K562 (cell line): ENCODE measurements at regions not wholly inside any gene's neighbourhood (a gene's known extent, or its start where the extent isn't known, plus 50 kb on each side); places are given as distances from the start of the nearest gene placed in this dataset.

Experiments used
- ATAC-seq: fragments of 200-7000 bp; cut with Tn5 transposase; 3 replicates; pipeline ENCODE4 v1.9.1; 2020; ENCODE audit warnings: moderate library complexity
- BruUV-seq: library from RNA; stranded (reverse); fragments of 400-500 nt; replicated peaks from 2 replicates; lab custom pipeline; 2021; lab: Mats Ljungman, UMichigan
- CTCF ChIA-PET: fragments of 300-600 bp; formaldehyde crosslinking; extraction: SDS; loops from one replicate; lab custom pipeline; 2021; ENCODE audit warnings: low intra/inter-chr PET ratio; lab: Yijun Ruan, JAX
- POLR2A ChIA-PET: fragments of 300-600, 350-650 bp; sonication (Branson Sonifier 250); formaldehyde crosslinking; extraction: SDS; loops from one replicate; lab custom pipeline; 2021; ENCODE audit warnings: antibody characterized with exemption, inconsistent platforms; lab: Yijun Ruan, JAX
- DNase-seq, 4 experiments: peaks; one replicate each; pipeline versions ENCODE4 v3.0.0 to v3.0.0-alpha.2; 2011 to 2018; ENCODE audit warnings: low spot score in 3 of 4, mixed read lengths in 3 of 4; ENCODE audit errors: extremely low read depth in 1 of 4
- FAIRE-seq: peaks from 2 replicates; lab custom pipeline; 2011; peaks lifted over from hg19 to GRCh38; lab: Jason Lieb, UNC
- H2AFZ ChIP-seq: 2 replicates; pipeline ENCODE4 v1.6.0; 2011; ENCODE audit warnings: low read depth, low read length, control low read depth, inconsistent platforms
- H3K27ac ChIP-seq: fragments of 200-600 bp; 3 replicates; pipeline ENCODE4 v1.8.0; 2011; ENCODE audit warnings: low read depth, mild to moderate bottlenecking, control low read depth, inconsistent platforms, low read length, moderate library complexity, mixed read lengths; ENCODE audit errors: extremely low read depth
- H3K27me3 ChIP-seq, 2 experiments: fragments of 300-600 bp in 1 of 2; 2 replicates in 1 of 2; 3 replicates in 1 of 2; pipeline versions ENCODE4 v1.6.0 to v1.8.0; 2011; ENCODE audit warnings: inconsistent platforms in 2 of 2, low read length in 2 of 2, mild to moderate bottlenecking in 1 of 2, mixed read lengths in 1 of 2, moderate library complexity in 1 of 2; ENCODE audit not compliant: control insufficient read depth in 2 of 2, insufficient read depth in 2 of 2
- H3K36me3 ChIP-seq: fragments of 300-600 bp; 3 replicates; pipeline ENCODE4 v1.8.0; 2011; ENCODE audit warnings: mild to moderate bottlenecking, low read length, inconsistent platforms; ENCODE audit not compliant: control insufficient read depth, insufficient read depth
- H3K4me1 ChIP-seq, 2 experiments: fragments of 200-600 bp in 1 of 2; replicated peaks in 1 of 2; 2 replicates in 1 of 2; 3 replicates in 1 of 2; pipeline versions ENCODE4 v1.5.1 to v1.8.0; 2011; ENCODE audit warnings: inconsistent platforms in 2 of 2, low read length in 2 of 2, mild to moderate bottlenecking in 1 of 2, mixed read lengths in 1 of 2, moderate library complexity in 1 of 2; ENCODE audit not compliant: control insufficient read depth in 2 of 2, insufficient read depth in 2 of 2
- H3K4me2 ChIP-seq: 2 replicates; pipeline ENCODE4 v1.6.1; 2011; ENCODE audit warnings: low read length, control low read depth, inconsistent platforms, mixed read lengths; ENCODE audit not compliant: insufficient read depth
- H3K4me3 ChIP-seq: fragments of 200-600 bp; sonication (generic), shearing (Covaris generic); 2 replicates; pipeline ENCODE4 v1.5.1; 2016; ENCODE audit warnings: control low read depth, inconsistent platforms
- H3K79me2 ChIP-seq: fragments of 200-600 bp; 3 replicates; pipeline ENCODE4 v1.8.0; 2011; ENCODE audit warnings: low read length, inconsistent platforms; ENCODE audit not compliant: control insufficient read depth, insufficient read depth
- H3K9ac ChIP-seq, 2 experiments: 2 replicates each; pipeline versions ENCODE4 v1.6.0 to v1.6.1; 2011; ENCODE audit warnings: low read depth in 2 of 2, low read length in 2 of 2, control low read depth in 1 of 2, inconsistent platforms in 1 of 2, mild to moderate bottlenecking in 1 of 2, mixed read lengths in 1 of 2; ENCODE audit not compliant: insufficient read depth in 1 of 2
- H3K9me1 ChIP-seq: one replicate; pipeline ENCODE4 v1.6.0; 2011; ENCODE audit warnings: inconsistent platforms, mild to moderate bottlenecking, low read length, moderate library complexity; ENCODE audit not compliant: control insufficient read depth, insufficient read depth
- H3K9me3 ChIP-seq: replicated peaks from 2 replicates; pipeline ENCODE4 v1.5.1; 2011; ENCODE audit warnings: low read depth, low read length, inconsistent platforms; ENCODE audit not compliant: control insufficient read depth, insufficient read depth
- H4K20me1 ChIP-seq: replicated peaks from 2 replicates; pipeline ENCODE4 v1.6.1; 2011; ENCODE audit warnings: low read length, inconsistent platforms, mixed read lengths; ENCODE audit not compliant: control insufficient read depth, insufficient read depth
- ARID1B ChIP-seq: fragments of 450-650 bp; IDR thresholded peaks from 2 replicates; pipeline ENCODE4 v1.6.1; 2016; ENCODE audit warnings: antibody characterized with exemption, mild to moderate bottlenecking, inconsistent platforms
- BRCA1 ChIP-seq, 2 experiments: fragments of 450-650 bp in 1 of 2; sonication (generic) in 1 of 2; formaldehyde crosslinking in 1 of 2; IDR thresholded peaks; 2 replicates each; pipeline versions ENCODE4 v1.5.0 to v1.6.1; 2017 to 2020; ENCODE audit warnings: mild to moderate bottlenecking in 1 of 2, missing genetic modification reagents in 1 of 2
- CBFA2T2 ChIP-seq: fragments of 450-650 bp; conservative IDR thresholded peaks from 2 replicates; pipeline ENCODE4 v1.6.1; 2017; ENCODE audit warnings: mild to moderate bottlenecking
- CBFA2T3 ChIP-seq: fragments of 450-650 bp; IDR thresholded peaks from 2 replicates; pipeline ENCODE4 v1.6.1; 2017
- DMBX1 ChIP-seq: fragments of 250-450 bp; sonication (Bioruptor Pico); IDR thresholded peaks from 2 replicates; pipeline ENCODE4 v1.8.0; 2022; ENCODE audit warnings: inconsistent platforms, mild to moderate bottlenecking, moderate library complexity, borderline replicate concordance
- ESRRA ChIP-seq: fragments of 450-650 bp; IDR thresholded peaks from 2 replicates; pipeline ENCODE4 v1.6.1; 2014; ENCODE audit warnings: low read depth, mild to moderate bottlenecking, moderate library complexity, borderline replicate concordance
- HSF4 ChIP-seq: fragments of 250-450 bp; sonication (Bioruptor Pico); IDR thresholded peaks from 2 replicates; pipeline ENCODE4 v2.1.2; 2022; ENCODE audit warnings: mild to moderate bottlenecking, moderate library complexity, borderline replicate concordance
- MEIS2 ChIP-seq: fragments of 450-650 bp; IDR thresholded peaks from 2 replicates; pipeline ENCODE4 v1.6.1; 2014; ENCODE audit warnings: mild to moderate bottlenecking; ENCODE audit not compliant: partially characterized antibody
- NUFIP1 ChIP-seq: fragments of 450-650 bp; IDR thresholded peaks from 2 replicates; pipeline ENCODE4 v1.6.1; 2018; ENCODE audit not compliant: partially characterized antibody
- SAFB2 ChIP-seq: fragments of 200-400 bp; formaldehyde crosslinking; IDR thresholded peaks from 2 replicates; pipeline ENCODE4 v1.6.1; 2018; ENCODE audit warnings: borderline replicate concordance, low read length, low read depth, moderate library complexity; ENCODE audit not compliant: severe bottlenecking
- SRF ChIP-seq, 2 experiments: fragments of 250-450, 450-650 bp in 1 of 2; sonication (Bioruptor Pico) in 1 of 2; sonication (generic) in 1 of 2; formaldehyde crosslinking; IDR thresholded peaks; 2 replicates each; pipeline versions ENCODE4 v1.5.0 to v1.5.1; 2020 to 2022; ENCODE audit warnings: mild to moderate bottlenecking in 1 of 2, missing genetic modification reagents in 1 of 2
- TAL1 ChIP-seq: fragments of 450-650 bp; IDR thresholded peaks from 2 replicates; pipeline ENCODE4 v1.6.1; 2016; ENCODE audit warnings: mild to moderate bottlenecking
- TCF3 ChIP-seq: sonication (generic); formaldehyde crosslinking; IDR thresholded peaks from 2 replicates; pipeline ENCODE4 v1.4.0; 2020; ENCODE audit warnings: mild to moderate bottlenecking, missing genetic modification reagents
- TCF7 ChIP-seq: sonication (generic); IDR thresholded peaks from 2 replicates; pipeline ENCODE4 v1.6.1; 2016; ENCODE audit warnings: antibody characterized with exemption, borderline replicate concordance
- TEAD4 ChIP-seq, 2 experiments: sonication (generic) in 1 of 2; formaldehyde crosslinking in 1 of 2; IDR thresholded peaks; 2 replicates each; pipeline versions ENCODE4 v1.6.1 to v1.8.0; 2012 to 2022; ENCODE audit warnings: borderline replicate concordance in 1 of 2, inconsistent platforms in 1 of 2, low read length in 1 of 2, mild to moderate bottlenecking in 1 of 2, missing genetic modification reagents in 1 of 2
- ZNF445 ChIP-seq: fragments of 250-450 bp; sonication (Bioruptor Pico); IDR thresholded peaks from 2 replicates; pipeline ENCODE4 v1.4.0; 2020; ENCODE audit warnings: low read depth, mild to moderate bottlenecking, moderate library complexity
- in situ Hi-C: fragments of 300-500 bp; cut with MboI; formaldehyde crosslinking; loops from 4 replicates; pipeline ENCODE4 v1.15.0; 2018; ENCODE audit warnings: inconsistent platforms, mixed read lengths
- intact Hi-C: fragments of 100-400 bp; cut with micrococcal nuclease; formaldehyde crosslinking; loops from 2 replicates; pipeline ENCODE4 v1.14.2; 2022
- TF ChIP-seq, protein P1 (sequence below), 2 experiments: IDR thresholded peaks in 1 of 2; conservative IDR thresholded peaks in 1 of 2; 2 replicates each; pipeline ENCODE4 v1.6.1; 2016; ENCODE audit warnings: low read depth in 2 of 2, mild to moderate bottlenecking in 1 of 2, missing compliant biosample characterization in 1 of 2, missing genetic modification characterization in 1 of 2, moderate library complexity in 1 of 2
- TF ChIP-seq, protein P2 (sequence below): sonication (generic); IDR thresholded peaks from 2 replicates; pipeline ENCODE4 v1.6.1; 2016
- TF ChIP-seq, protein P3 (sequence below): sonication (generic); formaldehyde crosslinking; IDR thresholded peaks from 2 replicates; pipeline ENCODE4 v1.8.0; 2022; ENCODE audit warnings: mild to moderate bottlenecking, missing genetic modification reagents

DNA sequence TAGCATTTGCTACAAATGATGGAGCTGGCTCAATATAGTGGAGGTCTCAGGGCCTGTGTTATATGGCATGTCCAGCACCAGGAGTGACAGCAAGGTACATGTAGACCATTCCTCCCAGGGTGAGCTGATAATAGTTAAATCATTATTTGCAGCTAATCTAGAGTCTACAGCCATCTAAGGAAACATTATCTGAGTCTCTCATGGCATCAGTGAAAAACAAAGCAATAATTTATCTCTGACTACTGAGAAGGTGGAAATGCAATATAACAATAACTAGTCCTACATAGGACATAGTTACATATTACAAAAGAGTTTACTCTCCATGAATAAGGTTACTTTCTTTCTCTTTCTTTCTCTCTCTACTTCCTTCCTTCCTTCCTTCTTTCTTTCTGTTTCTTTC, 143.4 kb upstream of the KCNK2 start:
- no TSS peak for BruUV-seq
- POLR2A ChIA-PET, result no interaction called here
- no peak overlapping the region for H3K27ac ChIP-seq
- H3K36me3 ChIP-seq, result no peaks in the 10 kb centered on the region
- H3K79me2 ChIP-seq, result no peaks in the 10 kb centered on the region
- in situ Hi-C loops, result no loop called here
- H3K4me2 ChIP-seq, result no peak overlapping the region
- FAIRE-seq (no peak), DNase-seq (no peak), ATAC-seq (peak; percentile 56; the same call in 2 of the 3 replicates)
- TF ChIP-seq HSF4 (CRISPR knock-in tag), result no peak
- TF ChIP-seq, protein P1, sequence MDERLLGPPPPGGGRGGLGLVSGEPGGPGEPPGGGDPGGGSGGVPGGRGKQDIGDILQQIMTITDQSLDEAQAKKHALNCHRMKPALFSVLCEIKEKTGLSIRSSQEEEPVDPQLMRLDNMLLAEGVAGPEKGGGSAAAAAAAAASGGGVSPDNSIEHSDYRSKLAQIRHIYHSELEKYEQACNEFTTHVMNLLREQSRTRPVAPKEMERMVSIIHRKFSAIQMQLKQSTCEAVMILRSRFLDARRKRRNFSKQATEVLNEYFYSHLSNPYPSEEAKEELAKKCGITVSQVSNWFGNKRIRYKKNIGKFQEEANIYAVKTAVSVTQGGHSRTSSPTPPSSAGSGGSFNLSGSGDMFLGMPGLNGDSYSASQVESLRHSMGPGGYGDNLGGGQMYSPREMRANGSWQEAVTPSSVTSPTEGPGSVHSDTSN (CRISPR knock-in tag; IDR thresholded peaks at IDR 0.05; ENCODE audit: low read depth), result no peak
- TF ChIP-seq, protein P1 (tag; conservative IDR thresholded peaks at IDR 0.05; ENCODE audit: low read depth), result 0 out of 2 replicates have a peak, but pooled peaks have one; percentile 12
- TF ChIP-seq TCF7, result no peak
- TF ChIP-seq MEIS2, result peak; percentile 37
- TF ChIP-seq, protein P2, sequence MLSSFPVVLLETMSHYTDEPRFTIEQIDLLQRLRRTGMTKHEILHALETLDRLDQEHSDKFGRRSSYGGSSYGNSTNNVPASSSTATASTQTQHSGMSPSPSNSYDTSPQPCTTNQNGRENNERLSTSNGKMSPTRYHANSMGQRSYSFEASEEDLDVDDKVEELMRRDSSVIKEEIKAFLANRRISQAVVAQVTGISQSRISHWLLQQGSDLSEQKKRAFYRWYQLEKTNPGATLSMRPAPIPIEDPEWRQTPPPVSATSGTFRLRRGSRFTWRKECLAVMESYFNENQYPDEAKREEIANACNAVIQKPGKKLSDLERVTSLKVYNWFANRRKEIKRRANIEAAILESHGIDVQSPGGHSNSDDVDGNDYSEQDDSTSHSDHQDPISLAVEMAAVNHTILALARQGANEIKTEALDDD, result peak; percentile 54; the same call in 1 of the 2 replicates
- no peak for TF ChIP-seq DMBX1 (CRISPR knock-in tag)
- TF ChIP-seq NUFIP1, result no peak
- peak; percentile 56 for TF ChIP-seq CBFA2T3
- TF ChIP-seq, protein P3, sequence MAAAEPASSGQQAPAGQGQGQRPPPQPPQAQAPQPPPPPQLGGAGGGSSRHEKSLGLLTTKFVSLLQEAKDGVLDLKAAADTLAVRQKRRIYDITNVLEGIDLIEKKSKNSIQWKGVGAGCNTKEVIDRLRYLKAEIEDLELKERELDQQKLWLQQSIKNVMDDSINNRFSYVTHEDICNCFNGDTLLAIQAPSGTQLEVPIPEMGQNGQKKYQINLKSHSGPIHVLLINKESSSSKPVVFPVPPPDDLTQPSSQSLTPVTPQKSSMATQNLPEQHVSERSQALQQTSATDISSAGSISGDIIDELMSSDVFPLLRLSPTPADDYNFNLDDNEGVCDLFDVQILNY (CRISPR knock-in tag), result no peak
- 0 out of 2 replicates have a peak, but pooled peaks have one; percentile 9 for TF ChIP-seq CBFA2T2
- TF ChIP-seq ZNF445 (CRISPR knock-in tag), result no peak
- TF ChIP-seq TAL1, result peak; percentile 51; the same call in 1 of the 2 replicates
- peak; percentile 38; the same call in 1 of the 2 replicates for TF ChIP-seq TCF3 (CRISPR knock-in tag)
- no peak for TF ChIP-seq BRCA1 (IDR thresholded peaks at IDR 0.05)
- TF ChIP-seq BRCA1 (CRISPR knock-in tag; IDR thresholded peaks at IDR 0.05), result no peak
- no peak for TF ChIP-seq SRF (CRISPR knock-in tag; IDR thresholded peaks at IDR 0.05)
- no peak for TF ChIP-seq SAFB2
- TF ChIP-seq TEAD4 (IDR thresholded peaks at IDR 0.05; ENCODE audit: low read length), result peak; percentile 36; the same call in 1 of the 2 replicates
- no peak for TF ChIP-seq TEAD4 (CRISPR knock-in tag; IDR thresholded peaks at IDR 0.05; ENCODE audit: borderline replicate concordance)
- TF ChIP-seq ESRRA, result no peak
- 0 out of 2 replicates have a peak, but pooled peaks have one; percentile 46 for TF ChIP-seq ARID1B
- no peaks in the 10 kb centered on the region for H3K9me1 ChIP-seq
- no peak overlapping the region for H3K4me3 ChIP-seq
- H3K9me3 ChIP-seq, result no peaks in the 10 kb centered on the region
- intact Hi-C loops, result no loop called here
- no peaks in the 10 kb centered on the region for H4K20me1 ChIP-seq
- no peak overlapping the region for H2AFZ ChIP-seq
- no peaks in the 10 kb centered on the region for H3K27me3 ChIP-seq
- H3K9ac ChIP-seq, result no peak overlapping the region
- CTCF ChIA-PET, result no interaction called here
- peaks cover 0 to 4% of the 10 kb centered on the region in 2 experiments; a peak in 2 of 5 replicates for H3K4me1 ChIP-seq
